IPS DF 19.7 (cell line): ENCODE measurements at regions not wholly inside any gene's neighbourhood (a gene's known extent, or its start where the extent isn't known, plus 50 kb on each side); places are given as distances from the start of the nearest gene placed in this dataset.

Experiments
- DNase-seq: peaks from one replicate; pipeline ENCODE4 v3.0.0-alpha.2; 2013; ENCODE audit warnings: low read depth, low spot score

DNA sequence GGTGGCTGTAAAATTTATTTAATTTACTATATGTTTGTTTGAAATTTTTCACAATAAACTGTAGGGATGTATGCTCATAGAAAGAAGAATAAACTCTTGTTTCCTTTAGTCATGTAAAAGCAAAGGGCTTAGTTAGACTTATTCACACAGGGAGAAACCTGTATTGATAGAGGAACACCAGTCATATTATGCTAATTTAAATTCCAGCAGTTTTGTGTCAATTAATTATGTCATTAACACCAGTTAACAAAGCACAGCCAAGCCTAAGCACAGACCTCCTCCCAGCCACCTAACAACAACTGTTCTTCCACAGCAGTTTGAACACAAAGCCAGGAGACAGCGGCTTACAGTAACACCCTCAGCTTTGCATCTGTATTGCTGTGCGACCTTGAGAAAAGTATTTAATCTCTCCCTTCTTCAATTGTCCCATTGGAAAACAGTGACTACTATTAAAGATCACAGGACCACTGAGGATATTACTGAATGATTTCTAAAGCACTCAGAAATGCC is 260.8 kb upstream of the RRP15 start:
- DNase-seq = no peak

DNA sequence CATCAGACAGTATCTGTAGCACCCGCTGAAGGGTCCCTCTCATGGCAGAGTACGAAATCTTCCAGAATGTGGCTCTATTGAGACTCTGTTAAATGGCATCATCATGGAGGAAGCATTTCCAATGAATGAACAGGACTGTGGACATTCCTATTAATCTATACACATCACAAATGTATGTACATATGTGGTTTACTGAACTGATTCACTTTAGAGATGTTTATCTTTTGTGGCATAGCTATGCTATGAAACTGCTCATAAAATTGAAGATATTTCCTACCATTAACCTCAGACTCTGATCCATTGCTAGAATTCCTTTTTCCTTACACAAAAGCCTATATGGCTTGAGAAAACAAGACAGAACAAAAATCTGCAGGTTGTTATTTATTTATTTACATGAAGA is 259.6 kb upstream of the RRP15 start:
- no peak for DNase-seq

DNA sequence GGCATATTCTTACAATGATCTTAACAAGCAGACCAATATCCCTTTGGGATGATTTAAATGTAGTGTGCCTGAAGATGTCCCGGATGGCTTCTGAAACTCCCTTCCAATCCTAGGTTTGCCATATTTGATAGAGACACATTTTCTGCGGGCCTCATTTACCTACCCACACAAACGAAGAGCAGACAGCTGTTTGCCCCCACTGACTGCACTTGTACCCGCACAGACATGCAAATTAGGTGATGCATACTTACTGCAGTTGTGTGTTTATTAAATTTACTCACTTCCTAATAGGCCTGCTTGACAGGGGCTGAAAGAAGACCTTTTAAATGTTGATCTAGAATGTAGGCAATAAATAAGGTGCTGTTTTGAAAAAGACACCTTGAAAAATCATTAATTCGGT is 257.9 kb upstream of the RRP15 start:
- no peak for DNase-seq

DNA sequence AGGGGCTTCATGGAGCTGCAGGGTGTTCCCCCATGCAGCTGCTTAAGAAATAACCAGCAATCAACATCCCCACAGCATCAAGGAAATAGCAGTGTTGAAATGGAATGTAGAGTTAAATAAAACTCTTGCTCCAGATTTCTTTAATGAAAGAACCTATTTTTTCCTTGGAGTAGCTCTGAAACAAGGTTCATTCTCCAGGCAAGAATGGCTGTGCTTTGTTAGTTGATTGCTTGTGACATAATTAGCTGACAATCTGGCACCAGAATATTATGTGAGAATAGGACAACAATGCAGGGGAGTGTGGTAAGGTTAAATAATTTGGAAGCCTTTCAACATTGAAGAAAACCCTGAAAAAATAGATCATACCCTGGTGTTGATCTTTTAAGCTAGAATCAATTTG is 254.2 kb upstream of the RRP15 start:
- no peak for DNase-seq

DNA sequence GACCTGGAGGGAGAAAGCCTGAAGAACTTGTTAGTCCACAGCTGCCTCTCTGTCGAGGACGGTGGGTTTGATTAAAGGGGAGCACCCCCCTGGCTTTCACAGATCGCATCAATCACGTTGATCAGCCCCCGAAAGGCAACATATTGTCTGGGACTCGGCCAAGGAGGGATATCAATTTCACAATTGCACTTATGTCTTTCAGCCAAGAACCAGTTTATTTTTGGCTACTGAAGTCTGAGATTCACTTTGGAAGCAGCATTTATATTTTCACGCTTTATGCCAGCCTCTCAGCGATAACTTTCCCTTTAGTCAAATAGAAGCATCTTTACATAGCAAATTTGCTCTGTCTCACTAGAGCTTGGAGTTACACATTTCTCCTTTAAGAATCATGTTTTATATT is 253.2 kb upstream of the RRP15 start:
- no peak for DNase-seq

DNA sequence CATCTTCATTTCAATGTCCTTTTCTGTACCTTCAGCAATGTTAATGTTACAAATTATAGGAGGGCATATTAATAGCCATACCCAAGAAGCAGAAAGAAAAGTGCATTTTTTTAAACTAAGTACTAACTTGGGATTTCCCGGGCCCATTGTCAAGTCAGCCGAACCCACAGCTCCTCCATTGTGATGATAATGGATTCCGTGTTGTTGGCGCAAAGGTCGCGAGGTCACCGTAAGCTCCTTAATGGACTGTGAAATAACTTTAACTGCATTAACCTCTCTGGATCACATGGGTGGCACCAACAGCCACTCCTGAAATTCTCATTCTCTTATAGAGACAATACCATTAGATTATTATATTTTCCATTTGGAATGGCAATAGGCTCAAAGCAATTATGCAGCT is 250.6 kb upstream of the RRP15 start:
- DNase-seq = peak; percentile 23

DNA sequence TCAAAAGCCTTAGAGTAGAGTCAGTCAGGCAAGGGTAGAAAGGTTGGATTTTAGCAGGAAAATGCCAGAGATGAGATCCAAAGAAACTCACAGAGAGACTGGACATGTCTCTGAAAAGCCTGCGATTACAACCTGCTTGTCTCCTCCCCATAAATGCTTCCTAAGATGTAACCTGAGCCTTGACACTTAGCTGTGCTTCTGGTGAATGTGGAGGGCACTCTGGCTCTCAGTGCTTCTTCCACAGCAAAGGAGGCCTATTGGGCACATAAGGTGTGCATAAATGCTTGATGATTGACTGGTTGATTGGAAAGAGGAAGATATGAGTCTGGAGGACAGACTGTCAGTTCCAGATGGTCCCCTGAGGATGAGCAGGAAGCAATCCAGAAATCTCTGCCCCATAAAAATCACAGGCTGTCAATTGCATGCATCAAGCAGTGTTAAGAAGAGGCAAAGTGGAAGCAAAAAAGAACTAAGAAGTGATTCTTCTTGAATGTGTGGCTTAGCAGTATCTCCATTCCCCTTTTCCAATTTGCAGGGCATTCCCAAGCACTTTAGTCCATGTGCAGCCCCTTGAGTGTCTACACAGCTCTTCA is 236.2 kb upstream of the RRP15 start:
- no peak for DNase-seq

DNA sequence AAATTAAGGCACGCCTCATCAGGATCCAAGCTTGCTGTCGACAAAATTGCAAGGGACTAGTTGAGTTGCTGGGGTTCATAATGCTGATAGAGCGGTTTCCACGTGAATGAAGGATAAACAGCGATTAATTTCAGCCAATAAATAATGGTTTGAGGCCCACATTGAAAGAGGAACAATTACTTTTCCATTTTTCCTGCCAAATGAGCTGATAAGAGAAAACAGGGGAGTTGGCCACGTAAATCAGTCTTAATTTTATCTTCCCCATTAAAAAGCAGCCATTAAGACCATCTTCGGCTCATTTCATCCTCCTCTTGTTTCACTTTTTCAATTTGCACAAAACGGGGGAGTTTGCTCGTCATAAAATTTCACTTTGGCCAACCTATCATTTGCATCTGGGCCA is 235.5 kb upstream of the RRP15 start:
- no peak for DNase-seq

DNA sequence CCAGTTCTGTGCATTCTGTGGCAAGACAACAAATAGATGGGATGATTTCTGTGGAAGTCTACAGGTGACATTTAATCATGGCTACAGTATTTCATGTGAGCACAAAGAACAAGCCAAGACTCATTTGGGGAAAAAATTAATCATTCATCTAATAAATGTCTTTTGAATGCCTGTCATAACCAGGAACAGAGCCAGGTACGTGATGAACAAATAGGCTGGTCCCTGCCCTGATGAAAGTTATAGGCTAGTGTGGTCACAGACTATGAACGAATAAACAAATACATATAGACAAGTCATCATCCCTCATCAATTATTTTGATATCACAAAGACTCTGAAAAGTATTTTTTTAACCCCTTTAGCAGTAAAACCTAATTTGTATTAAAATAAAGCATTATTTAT is 226.4 kb upstream of the RRP15 start:
- DNase-seq = no peak

DNA sequence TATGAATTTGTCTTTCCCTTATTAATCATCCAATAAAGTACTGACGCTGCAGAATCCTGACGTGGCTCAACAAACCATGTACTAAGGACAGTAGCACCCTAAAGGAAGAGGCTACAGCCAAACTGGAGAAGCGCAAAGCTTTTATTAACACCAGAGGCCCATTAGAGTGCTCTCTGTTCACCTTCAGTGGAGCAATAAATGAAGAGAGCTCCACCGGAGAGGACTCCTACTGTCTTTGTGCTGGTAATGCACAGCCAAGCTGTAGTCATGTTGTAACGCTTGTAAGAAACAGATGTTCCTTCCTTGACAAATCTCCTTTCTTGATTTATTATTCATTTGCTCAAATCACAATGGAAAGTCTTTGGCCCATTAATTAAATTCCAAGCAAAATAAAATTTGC is 220.7 kb upstream of the RRP15 start:
- DNase-seq = no peak

DNA sequence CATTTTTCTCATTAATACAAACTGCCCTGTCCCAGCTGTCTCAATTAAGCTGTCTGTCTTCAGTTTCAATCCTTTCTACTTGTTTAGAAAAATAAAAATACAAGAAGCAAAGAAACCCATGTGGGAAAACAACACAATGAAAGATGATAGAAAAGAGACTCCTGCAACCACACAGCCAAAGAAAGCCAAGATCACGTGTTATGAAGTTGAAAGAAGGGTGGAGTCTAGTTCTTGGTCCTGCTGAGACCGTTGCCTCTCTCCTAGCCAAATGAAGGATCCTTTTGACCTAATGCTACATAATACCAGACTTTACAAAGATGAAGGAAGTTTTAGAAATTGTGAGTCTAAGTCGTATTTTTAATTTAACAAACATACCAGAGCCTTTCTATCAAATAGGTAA is 218.8 kb upstream of the RRP15 start:
- DNase-seq = no peak

DNA sequence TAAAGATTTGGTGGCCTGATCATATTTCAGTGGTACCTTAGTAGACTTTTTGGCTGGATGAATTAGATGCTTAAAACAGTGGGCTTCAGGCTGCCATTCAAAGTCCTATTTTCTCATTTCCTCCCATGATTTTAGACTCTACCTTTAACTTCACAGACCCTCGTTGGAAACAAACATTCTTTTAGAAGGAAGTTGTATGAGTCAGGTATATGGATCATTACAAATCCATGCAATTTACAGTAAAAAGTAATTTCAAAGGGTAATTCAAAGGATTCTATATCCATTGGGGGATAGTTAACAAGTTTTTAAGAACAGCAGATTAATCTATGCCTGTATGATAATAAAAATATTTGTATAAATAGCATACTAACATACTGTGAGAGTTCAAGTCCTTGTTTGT is 216.9 kb upstream of the RRP15 start:
- no peak for DNase-seq

DNA sequence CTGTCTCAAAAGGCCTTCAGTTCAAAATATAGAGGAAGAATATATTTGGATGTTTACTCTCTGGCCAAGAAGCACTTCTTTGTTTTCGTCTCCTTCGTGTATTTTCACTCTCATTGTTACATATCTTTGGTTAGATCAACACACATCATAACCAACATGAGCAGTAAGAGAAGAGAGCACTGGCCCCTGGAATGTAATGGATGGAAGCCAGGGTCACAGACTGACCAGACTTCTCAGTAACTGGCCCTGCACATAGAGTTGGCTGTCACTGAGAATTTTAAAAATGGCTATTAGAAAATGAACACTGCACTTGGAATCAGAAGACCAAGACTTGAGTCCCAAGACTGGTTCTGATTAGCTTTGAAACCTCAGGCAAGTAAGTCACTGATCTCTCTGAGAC is 215.9 kb upstream of the RRP15 start:
- DNase-seq = no peak

DNA sequence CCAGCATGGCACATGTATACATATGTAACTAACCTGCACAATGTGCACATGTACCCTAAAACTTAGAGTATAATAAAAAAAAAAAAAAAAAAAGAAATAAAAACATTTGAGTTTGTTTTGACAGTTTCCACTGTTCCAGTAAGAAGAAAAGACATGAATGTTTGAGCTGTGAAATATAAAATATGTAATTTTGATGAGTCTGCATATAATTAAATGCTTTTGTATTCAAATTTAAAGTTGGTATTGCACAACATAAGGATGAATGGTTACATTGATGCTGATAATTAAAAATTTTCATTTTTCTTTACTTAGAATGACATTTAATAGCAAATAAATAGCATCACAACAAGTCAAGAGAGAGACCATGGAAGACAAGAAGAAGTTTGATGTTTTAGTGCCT is 212.0 kb upstream of the RRP15 start:
- no peak for DNase-seq

DNA sequence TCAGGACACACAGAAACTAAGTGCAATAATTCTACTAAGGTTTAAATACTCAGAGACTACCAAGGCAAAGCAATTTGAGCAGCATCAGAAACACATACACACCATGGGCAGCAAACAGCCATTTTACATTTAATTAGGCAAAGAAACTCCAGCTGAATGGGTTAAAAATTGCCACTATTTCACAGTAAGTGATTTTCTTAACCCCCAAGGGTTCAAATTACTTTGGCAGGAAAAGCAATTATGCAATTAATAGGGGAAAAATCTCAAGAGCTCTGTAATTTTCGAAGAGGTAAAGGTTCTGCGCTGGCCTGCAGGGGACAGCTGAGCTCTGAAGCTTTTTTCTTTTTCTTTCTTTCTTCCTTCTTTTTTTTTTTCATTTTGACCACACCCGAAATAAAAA is 206.2 kb upstream of the RRP15 start:
- no peak for DNase-seq

DNA sequence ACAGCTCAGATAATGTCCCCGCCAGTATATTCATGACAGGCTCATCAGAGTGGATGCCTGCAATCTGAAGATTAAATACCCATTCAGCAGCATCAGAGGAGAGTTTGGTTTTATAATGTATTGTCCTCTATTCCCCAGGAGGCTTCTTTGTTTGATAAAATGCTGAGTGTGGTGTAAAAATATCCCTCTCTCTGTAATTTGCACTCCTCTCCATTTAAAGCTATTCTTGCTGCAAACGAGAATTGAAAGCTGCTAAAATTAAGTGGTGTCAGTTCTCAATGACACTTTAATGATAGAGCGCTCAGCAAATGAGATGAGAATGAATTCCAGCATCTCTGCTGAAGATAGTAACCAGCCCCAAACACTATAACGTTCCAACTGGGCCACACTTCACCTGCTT is 205.7 kb upstream of the RRP15 start:
- no peak for DNase-seq

DNA sequence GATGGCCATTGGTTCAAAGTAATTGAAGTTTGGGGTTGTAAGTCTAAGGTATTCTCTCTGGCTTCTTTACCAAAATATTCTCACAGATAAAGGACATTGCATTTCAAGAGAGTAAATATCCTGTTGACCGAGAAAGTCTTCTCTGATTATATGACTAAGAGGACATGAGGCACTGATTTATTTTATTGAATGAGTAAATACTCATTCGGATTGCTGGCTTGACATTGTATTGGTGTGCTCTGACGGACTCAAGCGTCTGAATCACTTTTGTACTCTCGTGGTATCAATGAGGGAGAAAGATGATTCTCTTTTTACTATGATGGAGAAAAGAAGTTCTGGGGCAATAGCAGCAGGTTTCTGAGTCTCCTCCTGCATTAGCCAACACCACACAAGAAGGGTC is 205.3 kb upstream of the RRP15 start:
- DNase-seq = no peak

DNA sequence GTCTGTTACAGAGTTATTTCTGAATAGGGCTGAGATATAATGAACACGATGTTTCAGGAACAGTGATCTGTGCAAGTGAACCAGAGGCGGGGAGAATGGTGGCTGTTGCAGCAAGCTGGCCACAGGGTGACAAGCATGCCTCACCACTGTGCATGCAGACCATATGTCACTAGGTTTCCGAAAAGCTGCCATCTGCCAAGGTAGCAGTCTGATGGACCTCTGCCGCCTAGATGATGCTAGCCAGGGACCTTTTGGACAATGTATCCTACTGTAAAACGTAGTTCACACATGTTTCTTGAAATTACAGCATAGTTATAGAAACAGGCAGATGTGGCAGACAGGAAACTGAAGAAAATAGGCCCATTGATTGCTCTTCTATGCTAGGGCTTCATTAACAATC is 204.2 kb upstream of the RRP15 start:
- no peak for DNase-seq

DNA sequence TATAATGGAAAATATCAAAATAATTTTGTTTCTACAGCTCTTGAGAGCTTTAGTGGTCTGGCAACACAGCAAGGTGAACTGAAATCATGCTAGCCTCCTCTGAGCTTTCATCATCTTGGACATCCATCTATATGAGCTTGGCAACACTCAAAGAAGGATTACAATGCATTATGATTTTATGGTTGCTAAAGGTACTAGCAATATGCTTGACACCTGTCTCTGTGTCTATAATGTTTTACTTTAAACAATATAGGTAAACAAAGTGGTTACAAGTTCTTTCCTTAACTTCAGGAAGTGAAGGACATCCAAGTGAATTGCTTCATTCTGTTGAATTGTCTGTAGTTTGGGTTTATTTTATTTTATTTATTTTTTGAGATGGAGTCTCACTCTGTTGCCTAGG is 203.7 kb upstream of the RRP15 start:
- no peak for DNase-seq

DNA sequence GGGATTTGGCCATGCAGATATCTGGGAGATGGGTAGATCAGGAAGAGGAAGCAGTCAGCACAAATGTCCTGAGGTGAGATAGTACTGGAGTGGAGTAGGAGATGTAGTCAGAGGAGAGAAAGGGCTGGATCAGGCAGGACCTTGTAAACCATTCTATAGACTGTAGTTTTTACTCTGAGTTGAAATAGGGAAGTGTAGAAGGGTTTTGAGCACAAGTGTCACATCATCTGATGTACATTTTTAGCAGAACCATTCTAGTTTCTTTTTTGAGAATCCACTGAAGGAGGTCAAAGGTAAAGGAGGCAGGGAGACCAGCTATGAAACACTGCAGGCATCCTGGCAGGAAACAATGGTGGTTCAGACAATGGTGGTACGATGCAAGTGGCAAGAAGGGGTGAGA is 194.6 kb upstream of the RRP15 start:
- no peak for DNase-seq

DNA sequence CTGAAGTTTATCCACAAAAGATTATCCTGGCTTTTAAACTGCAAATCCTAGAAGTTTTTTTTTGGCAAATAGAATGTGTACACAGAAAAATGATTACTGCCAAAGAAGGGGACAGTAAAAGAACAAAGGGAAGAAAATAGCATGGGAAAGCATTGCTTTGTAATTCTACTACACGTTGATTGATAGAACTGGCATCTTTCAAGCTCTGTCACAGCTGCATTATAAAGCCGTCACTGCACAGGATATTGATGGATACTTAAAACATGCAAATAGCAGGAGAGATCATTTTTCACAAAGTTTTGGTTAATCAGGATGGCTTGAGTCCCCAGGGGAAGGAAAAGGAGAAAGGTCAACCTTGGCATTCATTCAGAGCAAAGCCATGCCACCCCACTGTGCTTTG is 183.7 kb upstream of the RRP15 start:
- DNase-seq = no peak

DNA sequence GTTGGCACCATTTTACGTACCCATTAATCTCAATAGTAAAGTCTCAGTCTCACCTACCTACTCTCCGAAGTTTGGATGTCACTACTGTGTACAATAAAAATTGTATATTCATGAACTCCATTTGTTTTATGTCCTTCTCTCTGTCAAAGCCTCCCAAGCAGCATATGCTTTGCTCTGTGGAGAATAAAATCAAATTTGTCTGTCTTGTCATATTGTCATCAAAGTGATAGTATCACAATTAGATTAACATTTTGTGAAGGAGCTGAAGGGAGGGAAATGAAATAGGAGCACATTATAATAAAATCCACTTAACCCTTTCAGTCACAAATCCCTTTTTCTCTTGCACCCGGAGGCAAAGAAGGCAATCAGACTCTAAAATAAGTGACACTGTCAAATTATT is 177.1 kb upstream of the RRP15 start:
- DNase-seq = no peak

DNA sequence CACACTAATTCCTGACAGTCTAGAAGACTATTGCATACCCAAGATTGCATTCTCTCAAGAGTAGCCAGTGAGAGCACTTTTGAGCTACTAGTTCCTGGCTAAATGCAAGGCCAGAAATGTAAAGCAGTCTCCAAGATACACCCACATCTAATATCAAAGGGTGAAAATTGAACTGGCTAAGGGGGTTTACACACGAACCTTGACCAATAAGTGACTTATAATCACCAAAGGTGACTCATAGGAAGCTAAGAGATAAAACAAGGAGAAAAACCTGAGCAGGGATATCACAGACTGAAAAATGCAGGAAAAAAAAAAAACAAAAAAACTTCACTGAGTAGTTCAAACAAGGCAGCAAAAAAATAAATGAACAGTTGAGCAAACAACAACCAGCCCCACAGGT is 172.2 kb upstream of the RRP15 start:
- DNase-seq = no peak

DNA sequence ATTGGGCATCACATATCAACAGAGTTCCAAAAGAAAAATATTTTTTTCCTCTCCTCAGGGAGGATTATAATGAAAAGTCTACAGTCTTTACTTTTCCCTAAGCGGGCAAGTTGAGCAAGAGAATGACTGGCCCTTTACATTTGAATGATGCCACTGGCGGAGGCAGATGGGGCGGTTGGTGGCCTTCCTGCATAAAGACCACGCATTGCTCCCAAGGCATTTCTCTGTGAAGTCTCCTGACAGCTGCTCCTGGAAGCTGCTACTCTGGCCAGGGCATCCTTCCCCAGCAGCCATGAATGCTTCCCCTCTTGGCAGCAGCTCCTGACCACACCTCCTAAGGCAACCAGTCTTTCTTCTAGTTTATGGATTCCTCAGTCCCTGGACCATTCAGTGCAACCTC is 161.1 kb upstream of the RRP15 start:
- DNase-seq = peak; percentile 61
